GM12878 (cell line): ENCODE measurements at regions not wholly inside any gene's neighbourhood (a gene's known extent, or its start where the extent isn't known, plus 50 kb on each side); places are given as distances from the start of the nearest gene placed in this dataset.

ENCODE experiments used
- BACH1 ChIP-seq: fragments of 450-650 bp; IDR thresholded peaks from 2 replicates; pipeline ENCODE4 v1.6.1; 2017; ENCODE audit warnings: mild to moderate bottlenecking, borderline replicate concordance
- BCL3 ChIP-seq: IDR thresholded peaks from 2 replicates; pipeline ENCODE4 v1.6.1; 2011; ENCODE audit warnings: borderline replicate concordance, low read depth, mild to moderate bottlenecking, moderate library complexity, low read length; ENCODE audit not compliant: insufficient read depth, poor library complexity, severe bottlenecking
- BMI1 ChIP-seq: fragments of 450-650 bp; IDR thresholded peaks from 2 replicates; pipeline ENCODE4 v1.6.1; 2016; ENCODE audit warnings: mild to moderate bottlenecking, moderate library complexity, borderline replicate concordance
- DPF2 ChIP-seq: fragments of 450-650 bp; IDR thresholded peaks from 2 replicates; pipeline ENCODE4 v1.6.1; 2017; ENCODE audit warnings: mild to moderate bottlenecking
- EP300 ChIP-seq, 2 experiments: fragments of 150-350 bp in 1 of 2; IDR thresholded peaks; 2 replicates each; pipeline ENCODE4 v1.6.1; 2011 to 2012; ENCODE audit warnings: low read depth in 2 of 2, low read length in 2 of 2, borderline replicate concordance in 1 of 2, improper control_type of control experiment in 1 of 2, inconsistent platforms in 1 of 2; ENCODE audit not compliant: control insufficient read depth in 1 of 2
- IKZF1 ChIP-seq: fragments of 450-650 bp; conservative IDR thresholded peaks from 2 replicates; pipeline ENCODE4 v1.6.1; 2017; ENCODE audit warnings: antibody characterized with exemption, mild to moderate bottlenecking
- IRF4 ChIP-seq: IDR thresholded peaks from 2 replicates; pipeline ENCODE4 v1.6.1; 2011; ENCODE audit warnings: low read depth, low read length
- IRF5 ChIP-seq: fragments of 450-650 bp; IDR thresholded peaks from 2 replicates; pipeline ENCODE4 v1.6.1; 2017; ENCODE audit warnings: borderline replicate concordance
- KLF5 ChIP-seq: fragments of 450-650 bp; IDR thresholded peaks from 2 replicates; pipeline ENCODE4 v1.6.1; 2014; ENCODE audit warnings: mild to moderate bottlenecking; ENCODE audit not compliant: partially characterized antibody
- MEF2A ChIP-seq: IDR thresholded peaks from 2 replicates; pipeline ENCODE4 v1.6.1; 2011; ENCODE audit warnings: low read depth, mild to moderate bottlenecking, low read length, moderate library complexity; ENCODE audit not compliant: insufficient read depth
- NFIC ChIP-seq: IDR thresholded peaks from 2 replicates; pipeline ENCODE4 v1.6.1; 2012; ENCODE audit warnings: low read depth, mild to moderate bottlenecking, inconsistent platforms, low read length, moderate library complexity
- NFYA ChIP-seq: IDR thresholded peaks from 2 replicates; pipeline ENCODE4 v1.6.1; 2011; ENCODE audit warnings: low read depth, mild to moderate bottlenecking, low read length, improper control_type of control experiment, borderline replicate concordance
- POU2F2 ChIP-seq: IDR thresholded peaks from 3 replicates; pipeline ENCODE4 v1.6.1; 2011; ENCODE audit warnings: low read depth, mild to moderate bottlenecking, low read length, borderline replicate concordance
- RFX5 ChIP-seq: IDR thresholded peaks from 2 replicates; pipeline ENCODE4 v1.6.1; 2011; ENCODE audit warnings: low read depth, low read length, improper control_type of control experiment
- SIN3A ChIP-seq: IDR thresholded peaks from 2 replicates; pipeline ENCODE4 v1.6.1; 2012; ENCODE audit warnings: low read depth, low read length, improper control_type of control experiment
- SP1 ChIP-seq: IDR thresholded peaks from one replicate; pipeline ENCODE4 v1.6.1; 2011; ENCODE audit warnings: low read depth, low read length
- SPI1 ChIP-seq: IDR thresholded peaks from 2 replicates; pipeline ENCODE4 v1.6.1; 2011; ENCODE audit warnings: low read depth, mild to moderate bottlenecking, low read length, moderate library complexity, borderline replicate concordance; ENCODE audit not compliant: insufficient read depth
- SRF ChIP-seq, 2 experiments: IDR thresholded peaks; 2 replicates each; pipeline ENCODE4 v1.6.1; 2011; ENCODE audit warnings: low read depth in 2 of 2, low read length in 2 of 2, mild to moderate bottlenecking in 1 of 2, moderate library complexity in 1 of 2
- TBL1XR1 ChIP-seq: IDR thresholded peaks from 2 replicates; pipeline ENCODE4 v1.6.1; 2012; ENCODE audit warnings: low read depth, low read length, improper control_type of control experiment
- USF2 ChIP-seq: IDR thresholded peaks from 2 replicates; pipeline ENCODE4 v1.6.1; 2011; ENCODE audit warnings: low read depth, low read length, improper control_type of control experiment, borderline replicate concordance
- ZBTB40 ChIP-seq: fragments of 450-650 bp; IDR thresholded peaks from 2 replicates; pipeline ENCODE4 v1.6.1; 2016; ENCODE audit warnings: mild to moderate bottlenecking, moderate library complexity, borderline replicate concordance
- ZNF207 ChIP-seq: fragments of 450-650 bp; IDR thresholded peaks from 2 replicates; pipeline ENCODE4 v1.6.1; 2014; ENCODE audit warnings: antibody characterized with exemption, mild to moderate bottlenecking, borderline replicate concordance

GRCh38 chr6:105601541-105602236 lies 198.8 kb upstream of the PREP start (continued):
- peak; percentile 56; the same call in 1 of the 2 replicates for TF ChIP-seq TBL1XR1
- no peak for TF ChIP-seq SIN3A
- TF ChIP-seq SRF (IDR thresholded peaks at IDR 0.05; ENCODE audit: low read depth in 2 of 2, low read length in 2 of 2) = 0 out of 4 replicates have a peak, but pooled peaks of 1 of the 2 experiments have one; percentile 47
- TF ChIP-seq NFIC = peak; percentile 91
- TF ChIP-seq MEF2A = peak; percentile 82
- TF ChIP-seq POU2F2 = no peak
- TF ChIP-seq KLF5 = peak; percentile 53
- no peak for TF ChIP-seq ZBTB40
- TF ChIP-seq BMI1 = peak; percentile 55; the same call in 1 of the 2 replicates
- TF ChIP-seq SP1 = no peak
- no peak; the same call in 1 of the 2 replicates for TF ChIP-seq DPF2
- peak; percentile 59 to 86; a peak in 3 of 4 replicates for TF ChIP-seq EP300 (IDR thresholded peaks at IDR 0.05; ENCODE audit: borderline replicate concordance in 1 of 2, control insufficient read depth in 1 of 2, low read depth in 2 of 2, low read length in 2 of 2)
- TF ChIP-seq NFYA = no peak
- peak; percentile 96 for TF ChIP-seq IKZF1
- no peak; the same call in 1 of the 2 replicates for TF ChIP-seq BACH1
- TF ChIP-seq IRF5 = no peak
- no peak for TF ChIP-seq USF2
- 0 out of 2 replicates have a peak, but pooled peaks have one; percentile 14 for TF ChIP-seq RFX5
- TF ChIP-seq IRF4 = peak; percentile 86
- peak; percentile 82 for TF ChIP-seq BCL3
- TF ChIP-seq ZNF207 = no peak
- TF ChIP-seq SPI1 = peak; percentile 93
